A673 (cell line): ENCODE measurements at regions not wholly inside any gene's neighbourhood (a gene's known extent, or its start where the extent isn't known, plus 50 kb on each side); places are given as distances from the start of the nearest gene placed in this dataset.

Experiments used
- BruUV-seq: library from RNA; stranded (reverse); fragments of 400-500 nt; replicated peaks from 2 replicates; lab custom pipeline; 2021; lab: Mats Ljungman, UMichigan
- CTCF ChIA-PET: fragments of 300-600 bp; sonication (Branson Sonifier 250); formaldehyde crosslinking; loops from one replicate; lab custom pipeline; 2022; ENCODE audit warnings: antibody characterized with exemption; lab: Charles Lee
- POLR2A ChIA-PET: fragments of 300-600 bp; sonication (Branson Sonifier 250); formaldehyde crosslinking; loops from one replicate; lab custom pipeline; 2022; ENCODE audit warnings: antibody characterized with exemption; ENCODE audit not compliant: low non-redundant PET; lab: Charles Lee
- DNase-seq: peaks from one replicate; pipeline ENCODE4 v3.0.0-alpha.2; 2015; ENCODE audit warnings: low spot score
- H3K27ac ChIP-seq: fragments of 200-600 bp; sonication (generic); 2 replicates; pipeline ENCODE4 v1.5.1; 2016; ENCODE audit warnings: mixed run types, low read depth, mild to moderate bottlenecking, mixed read lengths, antibody characterized with exemption, low read length; ENCODE audit not compliant: poor library complexity, severe bottlenecking
- H3K27me3 ChIP-seq: fragments of 200-600 bp; sonication (generic); replicated peaks from 2 replicates; pipeline ENCODE4 v1.6.1; 2017; ENCODE audit warnings: mixed run types, low read depth, mild to moderate bottlenecking, mixed read lengths, antibody characterized with exemption, low read length; ENCODE audit not compliant: insufficient read depth, poor library complexity
- H3K36me3 ChIP-seq: fragments of 200-600 bp; sonication (generic); 2 replicates; pipeline ENCODE4 v1.6.1; 2016; ENCODE audit warnings: mixed run types, mild to moderate bottlenecking, mixed read lengths, antibody characterized with exemption, low read length; ENCODE audit not compliant: insufficient read depth, poor library complexity, severe bottlenecking
- H3K4me1 ChIP-seq: fragments of 200-600 bp; sonication (generic); 2 replicates; pipeline ENCODE4 v1.6.1; 2017; ENCODE audit warnings: mixed run types, mild to moderate bottlenecking, mixed read lengths, antibody characterized with exemption, low read length; ENCODE audit not compliant: insufficient read depth, poor library complexity, severe bottlenecking
- H3K4me3 ChIP-seq: fragments of 200-600 bp; sonication (generic); 2 replicates; pipeline ENCODE4 v1.5.1; 2016; ENCODE audit warnings: low read depth, mixed run types, mild to moderate bottlenecking, mixed read lengths, low read length; ENCODE audit not compliant: poor library complexity, severe bottlenecking
- H3K9me3 ChIP-seq: fragments of 200-600 bp; sonication (generic); 2 replicates; pipeline ENCODE4 v1.6.1; 2016; ENCODE audit warnings: mixed run types, low read depth, mild to moderate bottlenecking, mixed read lengths, antibody characterized with exemption, low read length; ENCODE audit not compliant: poor library complexity, severe bottlenecking
- CTCF ChIP-seq: fragments of 300-800, 200-600 bp; sonication (generic); conservative IDR thresholded peaks from 2 replicates; pipeline ENCODE4 v1.5.1; 2017; ENCODE audit warnings: low read depth, mild to moderate bottlenecking, antibody characterized with exemption, low read length, moderate library complexity, mixed read lengths
- EZH2 ChIP-seq: fragments of 200-600 bp; sonication (generic); IDR thresholded peaks from 2 replicates; pipeline ENCODE4 v1.6.1; 2017; ENCODE audit warnings: borderline replicate concordance, low read depth, mild to moderate bottlenecking, mixed read lengths, antibody characterized with exemption, low read length; ENCODE audit not compliant: poor library complexity, severe bottlenecking
- intact Hi-C: fragments of 100-400 bp; cut with micrococcal nuclease; formaldehyde crosslinking; loops from one replicate; pipeline ENCODE4 v1.10.0; 2022; ENCODE audit not compliant: unreplicated experiment

GRCh38 chr10:89891006-89891535 lies 189.7 kb downstream of the KIF20B start:
- Histone ChIP-seq H3K27me3 (peaks cover 13% of the 10 kb centered on the region), H3K27ac (no peak overlapping the region), H3K4me3 (no peak overlapping the region), H3K4me1 (no peaks in the 10 kb centered on the region), H3K9me3 (no peaks in the 10 kb centered on the region), H3K36me3 (no peaks in the 10 kb centered on the region)
- intact Hi-C loops = no loop called here
- ChIA-PET CTCF (no interaction called here), POLR2A (no interaction called here)
- TF ChIP-seq EZH2 (no peak), CTCF (no peak)
- no TSS peak for BruUV-seq
- no peak for DNase-seq

- no peak overlapping the region for H3K27ac ChIP-seq
- POLR2A ChIA-PET = no interaction called here
- DNase-seq = no peak
- BruUV-seq = no TSS peak
- intact Hi-C loops = no loop called here
- TF ChIP-seq EZH2 (no peak), CTCF (no peak)
- H3K4me3 ChIP-seq = no peak overlapping the region
- H3K4me1 ChIP-seq = no peaks in the 10 kb centered on the region
- CTCF ChIA-PET = no interaction called here
- H3K27me3 ChIP-seq = peaks cover 11% of the 10 kb centered on the region
- no peaks in the 10 kb centered on the region for H3K36me3 ChIP-seq
- no peaks in the 10 kb centered on the region for H3K9me3 ChIP-seq
Measured at GRCh38 chr10:89894051-89894450, 192.7 kb downstream of the KIF20B start.

GRCh38 chr10:89900554-89900953 lies 199.2 kb downstream of the KIF20B start:
- H3K4me3 ChIP-seq = no peak overlapping the region
- ChIA-PET CTCF (no interaction called here), POLR2A (no interaction called here)
- H3K9me3 ChIP-seq = no peaks in the 10 kb centered on the region
- no peak for DNase-seq
- no peaks in the 10 kb centered on the region for H3K36me3 ChIP-seq
- intact Hi-C loops = no loop called here
- H3K4me1 ChIP-seq = no peaks in the 10 kb centered on the region
- no TSS peak for BruUV-seq
- TF ChIP-seq CTCF = no peak
- H3K27me3 ChIP-seq = peaks cover 29% of the 10 kb centered on the region
- no peak overlapping the region for H3K27ac ChIP-seq
